BE2C (cell line): ENCODE measurements at regions not wholly inside any gene's neighbourhood (a gene's known extent, or its start where the extent isn't known, plus 50 kb on each side); places are given as distances from the start of the nearest gene placed in this dataset.

Source experiments
- DNase-seq: peaks from one replicate; pipeline ENCODE4 v3.0.0-alpha.2; 2020
- H3K27me3 ChIP-seq: fragments of 250-450 bp; sonication (Bioruptor Pico); 2 replicates; pipeline ENCODE4 v1.5.1; 2020; ENCODE audit warnings: mild to moderate bottlenecking
- H3K36me3 ChIP-seq: fragments of 250-450 bp; sonication (Bioruptor Pico); 2 replicates; pipeline ENCODE4 v1.5.1; 2020; ENCODE audit warnings: mild to moderate bottlenecking
- H3K4me1 ChIP-seq: fragments of 250-450 bp; sonication (Bioruptor Pico); 2 replicates; pipeline ENCODE4 v1.5.1; 2020
- H3K4me3 ChIP-seq: 2 replicates; pipeline ENCODE4 v1.5.1; 2011; ENCODE audit warnings: low read depth, low read length
- H3K9me3 ChIP-seq: fragments of 250-450 bp; sonication (Bioruptor Pico); 2 replicates; pipeline ENCODE4 v1.5.1; 2020
- TF ChIP-seq, protein P1 (sequence below): IDR thresholded peaks from 2 replicates; pipeline ENCODE4 v1.5.1; 2012; ENCODE audit warnings: mild to moderate bottlenecking, low read depth, low read length

DNA sequence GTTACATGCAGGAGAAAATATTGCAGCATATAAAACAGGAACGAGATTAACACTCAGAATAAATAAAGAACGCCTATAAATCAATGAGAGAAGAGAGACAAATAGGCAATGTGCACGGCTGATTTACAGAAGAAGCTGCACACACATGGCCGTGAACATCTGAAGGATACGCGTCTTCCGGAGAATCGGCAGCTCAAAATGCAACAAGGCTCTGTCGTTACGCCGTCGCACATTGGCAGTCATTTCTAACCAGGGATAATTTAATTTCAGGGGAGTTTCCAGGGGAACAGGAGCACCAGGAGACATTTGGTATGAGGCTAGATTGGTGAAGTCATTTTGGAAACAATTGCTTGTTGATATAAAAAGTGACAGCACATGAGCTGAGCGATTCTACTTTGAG, 745.2 kb downstream of the BRD1 start:
- no peaks in the 10 kb centered on the region for H3K36me3 ChIP-seq
- peaks cover 3% of the 10 kb centered on the region for H3K9me3 ChIP-seq
- no peaks in the 10 kb centered on the region for H3K27me3 ChIP-seq
- TF ChIP-seq, protein P1, sequence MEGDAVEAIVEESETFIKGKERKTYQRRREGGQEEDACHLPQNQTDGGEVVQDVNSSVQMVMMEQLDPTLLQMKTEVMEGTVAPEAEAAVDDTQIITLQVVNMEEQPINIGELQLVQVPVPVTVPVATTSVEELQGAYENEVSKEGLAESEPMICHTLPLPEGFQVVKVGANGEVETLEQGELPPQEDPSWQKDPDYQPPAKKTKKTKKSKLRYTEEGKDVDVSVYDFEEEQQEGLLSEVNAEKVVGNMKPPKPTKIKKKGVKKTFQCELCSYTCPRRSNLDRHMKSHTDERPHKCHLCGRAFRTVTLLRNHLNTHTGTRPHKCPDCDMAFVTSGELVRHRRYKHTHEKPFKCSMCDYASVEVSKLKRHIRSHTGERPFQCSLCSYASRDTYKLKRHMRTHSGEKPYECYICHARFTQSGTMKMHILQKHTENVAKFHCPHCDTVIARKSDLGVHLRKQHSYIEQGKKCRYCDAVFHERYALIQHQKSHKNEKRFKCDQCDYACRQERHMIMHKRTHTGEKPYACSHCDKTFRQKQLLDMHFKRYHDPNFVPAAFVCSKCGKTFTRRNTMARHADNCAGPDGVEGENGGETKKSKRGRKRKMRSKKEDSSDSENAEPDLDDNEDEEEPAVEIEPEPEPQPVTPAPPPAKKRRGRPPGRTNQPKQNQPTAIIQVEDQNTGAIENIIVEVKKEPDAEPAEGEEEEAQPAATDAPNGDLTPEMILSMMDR = no peak
- DNase-seq = no peak
- H3K4me1 ChIP-seq = no peaks in the 10 kb centered on the region
- H3K4me3 ChIP-seq = no peak overlapping the region

DNA sequence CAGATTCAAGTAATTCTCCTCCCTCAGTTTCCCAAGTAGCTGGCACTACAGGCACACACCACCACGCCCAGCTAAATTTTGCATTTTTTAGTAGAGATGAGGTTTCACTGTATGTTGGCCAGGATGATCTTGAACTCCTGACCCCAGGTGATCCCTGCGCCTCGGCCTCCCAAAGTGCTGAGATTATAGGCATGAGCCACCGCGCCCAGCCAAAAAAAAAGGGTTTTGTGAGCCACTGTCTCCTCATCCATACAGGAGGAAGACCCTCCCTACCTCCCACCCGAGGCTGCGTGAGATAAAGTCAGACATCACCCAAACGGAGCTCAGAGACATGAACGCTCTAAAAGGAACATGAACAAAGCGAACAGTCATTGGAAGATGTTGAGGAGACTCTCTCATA, 745.7 kb downstream of the BRD1 start:
- no peak for DNase-seq
- H3K36me3 ChIP-seq = no peaks in the 10 kb centered on the region
- no peaks in the 10 kb centered on the region for H3K27me3 ChIP-seq
- TF ChIP-seq, protein P1 = no peak
- H3K4me1 ChIP-seq = no peaks in the 10 kb centered on the region
- peaks cover 3% of the 10 kb centered on the region for H3K9me3 ChIP-seq
- no peak overlapping the region for H3K4me3 ChIP-seq

DNA sequence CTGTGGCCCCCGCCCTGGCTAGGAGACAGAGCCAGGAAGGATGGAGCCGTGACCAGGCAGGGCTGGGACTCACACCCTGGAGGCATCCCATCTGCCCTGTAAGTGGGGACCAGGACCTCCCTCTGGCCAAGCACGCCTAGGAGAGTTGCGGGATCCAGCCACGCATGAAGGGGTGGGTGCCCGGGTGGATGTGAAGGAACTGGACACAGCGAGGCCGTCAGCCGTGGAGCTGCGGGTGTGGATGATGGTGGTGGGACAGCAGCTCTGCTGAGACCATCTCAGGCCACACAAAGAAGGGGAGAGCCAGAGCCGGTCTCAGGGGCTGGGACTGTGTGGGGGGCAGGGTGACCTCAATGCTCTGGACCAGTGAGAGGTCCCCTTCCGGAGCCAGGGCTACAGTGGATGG, 746.4 kb downstream of the BRD1 start:
- TF ChIP-seq, protein P1 = no peak

DNA sequence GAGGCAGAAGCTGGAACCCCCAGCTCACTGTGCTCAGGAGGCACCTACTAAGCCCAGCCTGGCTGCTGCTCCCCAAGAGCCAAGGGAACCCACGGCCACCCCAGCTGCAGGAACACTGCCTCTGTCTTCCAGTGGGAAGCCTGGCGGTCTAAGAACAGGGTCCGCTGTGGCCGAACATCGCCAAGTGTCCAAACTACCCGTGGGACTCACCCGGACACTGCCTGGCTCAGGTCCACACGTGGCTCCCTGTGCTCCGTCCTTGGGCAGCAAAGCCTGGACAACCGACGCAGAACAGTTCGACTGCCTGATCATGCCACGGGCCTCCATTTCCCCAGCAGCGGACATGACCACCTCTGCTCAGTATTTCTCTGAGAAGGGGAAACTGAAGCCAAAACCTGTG, 747.0 kb downstream of the BRD1 start:
- H3K9me3 ChIP-seq = peaks cover 3% of the 10 kb centered on the region
- TF ChIP-seq, protein P1 = no peak
- no peaks in the 10 kb centered on the region for H3K27me3 ChIP-seq

More for the DNA sequence above, 746.4 kb downstream of the BRD1 start:
- no peak overlapping the region for H3K4me3 ChIP-seq
- DNase-seq = no peak
- H3K36me3 ChIP-seq = no peaks in the 10 kb centered on the region
- no peaks in the 10 kb centered on the region for H3K27me3 ChIP-seq
- peaks cover 3% of the 10 kb centered on the region for H3K9me3 ChIP-seq
- no peaks in the 10 kb centered on the region for H3K4me1 ChIP-seq

DNA sequence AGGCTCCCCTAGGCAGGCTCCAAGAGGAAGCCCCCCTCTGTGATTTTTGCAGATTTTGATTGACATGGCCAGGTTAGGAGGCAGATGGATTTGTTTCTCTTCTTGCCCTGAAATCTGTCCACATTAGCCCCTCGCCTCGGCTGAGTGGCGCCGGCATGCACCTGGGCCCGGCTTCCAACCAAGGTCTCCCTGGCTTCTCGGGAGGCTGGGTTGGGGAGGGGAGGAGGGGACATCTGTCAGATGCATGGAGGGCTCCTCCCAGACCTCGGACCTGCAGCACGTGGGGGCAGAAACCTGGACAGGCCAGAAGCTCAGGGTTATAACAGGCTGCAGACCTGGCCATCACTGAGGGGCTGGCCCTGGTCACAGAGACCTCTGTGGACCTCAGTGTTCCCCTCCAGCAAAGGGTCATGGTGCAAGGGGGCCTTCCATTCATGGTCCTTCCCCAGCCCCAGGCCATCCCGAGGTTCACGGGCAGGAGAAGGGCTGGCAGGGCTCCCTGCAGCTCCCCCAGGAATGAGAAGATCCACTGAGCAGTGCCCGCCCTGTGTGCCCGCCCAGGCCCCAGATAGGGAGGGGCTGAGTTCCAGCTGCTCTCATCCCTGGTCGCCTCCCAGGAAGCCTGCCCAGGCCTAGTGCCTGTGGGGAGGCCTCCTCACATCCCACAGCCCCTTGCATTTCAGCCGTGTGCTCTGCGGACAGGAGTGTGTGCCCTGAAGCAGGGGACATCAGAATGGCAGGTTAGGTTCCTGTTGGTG, 747.8 kb downstream of the BRD1 start:
- H3K4me3 ChIP-seq = no peak overlapping the region
- TF ChIP-seq, protein P1 = no peak
- DNase-seq = no peak
- no peaks in the 10 kb centered on the region for H3K4me1 ChIP-seq
- no peaks in the 10 kb centered on the region for H3K36me3 ChIP-seq
- H3K27me3 ChIP-seq = no peaks in the 10 kb centered on the region
- H3K9me3 ChIP-seq = peaks cover 3% of the 10 kb centered on the region

More for the DNA sequence above, 747.0 kb downstream of the BRD1 start:
- Histone ChIP-seq H3K4me1 (no peaks in the 10 kb centered on the region), H3K4me3 (no peak overlapping the region), H3K36me3 (no peaks in the 10 kb centered on the region)
- no peak for DNase-seq

DNA sequence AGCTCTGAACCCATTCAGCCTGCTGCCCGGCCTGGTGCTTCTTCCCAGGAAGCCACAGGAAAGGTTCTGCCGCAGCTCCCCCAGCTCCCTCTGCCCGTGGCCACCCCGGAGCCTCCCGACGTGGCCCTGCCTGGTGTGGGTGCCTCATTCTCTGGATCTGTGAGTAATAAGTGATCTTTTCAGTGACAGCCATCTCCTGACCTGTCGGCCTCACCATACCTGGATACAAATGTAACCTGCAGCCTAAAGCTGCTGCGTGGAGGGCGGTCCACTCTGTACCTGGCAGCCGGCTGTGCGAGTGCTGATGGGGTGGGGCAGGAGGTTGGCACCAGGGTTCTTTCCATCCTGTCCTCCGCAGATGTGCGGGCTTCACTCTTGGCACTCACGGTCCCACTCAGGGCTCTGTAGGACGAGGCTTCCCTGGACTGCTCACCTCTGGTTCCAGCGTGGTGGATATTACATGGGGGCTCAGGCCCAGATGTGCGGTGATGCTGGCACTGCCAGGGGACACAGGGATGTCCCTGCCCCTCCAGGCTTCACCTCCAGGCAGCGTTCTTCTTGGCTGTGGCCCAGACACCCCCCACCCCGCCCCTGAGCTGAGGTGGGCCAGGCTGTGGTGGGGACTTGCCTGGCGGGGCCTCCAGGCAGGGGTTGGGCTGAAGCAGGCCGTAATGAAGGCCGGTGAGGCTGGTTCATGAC, 748.5 kb downstream of the BRD1 start:
- TF ChIP-seq, protein P1 = no peak
- no peaks in the 10 kb centered on the region for H3K36me3 ChIP-seq
- H3K27me3 ChIP-seq = no peaks in the 10 kb centered on the region

More for the DNA sequence above, 748.5 kb downstream of the BRD1 start:
- Histone ChIP-seq H3K4me1 (no peaks in the 10 kb centered on the region), H3K9me3 (peaks cover 3% of the 10 kb centered on the region), H3K4me3 (no peak overlapping the region)
- no peak for DNase-seq
